HG02642 (cell line): ENCODE measurements at regions not wholly inside any gene's neighbourhood (a gene's known extent, or its start where the extent isn't known, plus 50 kb on each side); places are given as distances from the start of the nearest gene placed in this dataset.

Source experiments
- ATAC-seq: cut with Tn5 transposase; IDR thresholded peaks from one replicate; pipeline ENCODE4 v1.9.1; 2021; ENCODE audit warnings: mild to moderate bottlenecking; ENCODE audit not compliant: unreplicated experiment, poor library complexity

GRCh38 chr6:145497006-145497405 is 238.3 kb downstream of the EPM2A start:
- ATAC-seq: no peak

- no peak for ATAC-seq
Measured at GRCh38 chr6:145498425-145498824, 236.9 kb downstream of the EPM2A start.

- ATAC-seq: no peak
Measured at GRCh38 chr6:145502416-145502815, 232.9 kb downstream of the EPM2A start.

GRCh38 chr6:145506136-145506535 is 229.2 kb downstream of the EPM2A start:
- ATAC-seq: no peak

GRCh38 chr6:145506565-145506964 is 228.8 kb downstream of the EPM2A start:
- ATAC-seq: no peak

GRCh38 chr6:145507239-145507638 is 228.1 kb downstream of the EPM2A start:
- no peak for ATAC-seq

GRCh38 chr6:145508107-145508506 is 227.2 kb downstream of the EPM2A start:
- ATAC-seq: no peak

GRCh38 chr6:145517492-145517891 is 217.8 kb downstream of the EPM2A start:
- ATAC-seq: no peak

- no peak for ATAC-seq
Measured at GRCh38 chr6:145525038-145525437, 210.3 kb downstream of the EPM2A start.

GRCh38 chr6:145529582-145529981 is 205.7 kb downstream of the EPM2A start:
- no peak for ATAC-seq

- ATAC-seq: no peak
Measured at GRCh38 chr6:145530454-145530853, 204.9 kb downstream of the EPM2A start.

- no peak for ATAC-seq
Measured at GRCh38 chr6:145531032-145531431, 204.3 kb downstream of the EPM2A start.

- ATAC-seq: no peak
Measured at GRCh38 chr6:145531822-145532221, 203.5 kb downstream of the EPM2A start.

GRCh38 chr6:145532361-145532760 is 203.0 kb downstream of the EPM2A start:
- ATAC-seq: no peak

GRCh38 chr6:145534989-145535388 is 200.3 kb downstream of the EPM2A start:
- no peak for ATAC-seq

- ATAC-seq: no peak
Measured at GRCh38 chr6:145538989-145539388, 196.3 kb downstream of the EPM2A start.

- no peak for ATAC-seq
Measured at GRCh38 chr6:145539831-145540230, 195.5 kb downstream of the EPM2A start.

GRCh38 chr6:145540741-145541140 is 194.6 kb downstream of the EPM2A start:
- ATAC-seq: no peak

- ATAC-seq: no peak
Measured at GRCh38 chr6:145544041-145544440, 191.3 kb downstream of the EPM2A start.

- no peak for ATAC-seq
Measured at GRCh38 chr6:145544514-145544913, 190.8 kb downstream of the EPM2A start.

- no peak for ATAC-seq
Measured at GRCh38 chr6:145546265-145546664, 189.1 kb downstream of the EPM2A start.

GRCh38 chr6:145547594-145548335 is 187.6 kb downstream of the EPM2A start:
- ATAC-seq: no peak
